Adrenal gland (tissue), 9 donors: ENCODE measurements at regions not wholly inside any gene's neighbourhood (a gene's known extent, or its start where the extent isn't known, plus 50 kb on each side); places are given as distances from the start of the nearest gene placed in this dataset.

Experiments
- DNase-seq, 7 donors: peaks; one replicate each; pipeline ENCODE4 v3.0.0-alpha.2; 2019 to 2020
- H3K27ac ChIP-seq, 5 donors: fragments of 200-600 bp; sonication (generic) in 4 of 5; 1 replicate in 3 of 5; 2 replicates in 2 of 5; pipeline versions ENCODE4 v1.5.1 to v1.8.0; 2016 to 2020; ENCODE audit warnings: mild to moderate bottlenecking in 1 of 5
- H3K27me3 ChIP-seq: fragments of 200-600 bp; 2 replicates; pipeline ENCODE4 v1.8.0; 2021
- H3K36me3 ChIP-seq, 2 donors: fragments of 200-600 bp; replicated peaks in 1 of 2; 1 replicate in 1 of 2; 2 replicates in 1 of 2; pipeline versions ENCODE4 v1.5.1 to v1.8.0; 2018 to 2022
- H3K4me1 ChIP-seq, 2 donors: fragments of 200-600 bp; replicated peaks in 1 of 2; 1 replicate in 1 of 2; 2 replicates in 1 of 2; pipeline versions ENCODE4 v1.5.1 to v1.8.0; 2018 to 2021
- H3K4me3 ChIP-seq, 4 donors: fragments of 200-600 bp; sonication (generic) in 3 of 4; one replicate each; pipeline ENCODE4 v1.5.1; 2016 to 2018
- H3K9me3 ChIP-seq, 3 donors: fragments of 200-600 bp; sonication (generic) in 1 of 3; replicated peaks in 1 of 3; 1 replicate in 2 of 3; 2 replicates in 1 of 3; pipeline versions ENCODE4 v1.5.1 to v1.8.0; 2016 to 2021
- CTCF ChIP-seq, 6 experiments: fragments of 450-650 bp in 4 of 6; fragments of 200-600 bp in 2 of 6; sonication (generic) in 1 of 6; IDR thresholded peaks; 1 replicate in 5 of 6; 2 replicates in 1 of 6; pipeline versions ENCODE4 v1.5.1 to v1.8.0; 2016 to 2021; ENCODE audit warnings: antibody characterized with exemption in 6 of 6, mild to moderate bottlenecking in 2 of 6, moderate library complexity in 1 of 6
- POLR2A ChIP-seq, 2 donors: fragments of 450-650 bp; IDR thresholded peaks; one replicate each; pipeline ENCODE4 v1.6.1; 2017; ENCODE audit warnings: antibody characterized with exemption in 2 of 2, mild to moderate bottlenecking in 2 of 2, moderate library complexity in 1 of 2
- WGBS, 4 donors: extraction: QIAGEN DNeasy Blood & Tissue Kit in 2 of 4; methylation state at CpG; one replicate each; pipeline versions ENCODE4 v1.1.5 to v1.1.7; 2013 to 2017; 5-methylcytosine and 5-hydroxymethylcytosine counted together
- intact Hi-C, 2 donors: fragments of 100-400 bp; cut with DNase I; formaldehyde crosslinking; loops; one replicate each; pipeline versions ENCODE4 v1.14.1 to v1.15.0; 2022 to 2023
- donor health status: healthy with polysubstance abuse.
- donor health status: Bipolar disorder and iron deficiency.
- donor health status: DM: yes; HTN: yes; CAD: no.
- donor health status: DM: no; HTN: no; CAD: no.
- donor health status: DM: no; HTN: no; CAD: no.

- Histone ChIP-seq H3K27ac (no peak overlapping the region), H3K4me3 (no peak overlapping the region), H3K27me3 (no peaks in the 10 kb centered on the region), H3K36me3 (no peaks in the 10 kb centered on the region), H3K4me1 (peaks cover 0 to under 1% of the 10 kb centered on the region in 2 donors), H3K9me3 (no peaks in the 10 kb centered on the region)
- TF ChIP-seq CTCF (IDR thresholded peaks at IDR 0.05): no peak
- TF ChIP-seq POLR2A (IDR thresholded peaks at IDR 0.05): no peak
- DNase-seq: no peak
- intact Hi-C loops: no loop called here
Measured at GRCh38 chr4:15370296-15370695, 57.5 kb upstream of the C1QTNF7 start.

GRCh38 chr4:15373363-15373762 lies 54.5 kb upstream of the C1QTNF7 start:
- H3K27ac ChIP-seq: no peak overlapping the region
- H3K27me3 ChIP-seq: no peaks in the 10 kb centered on the region
- intact Hi-C loops: no loop called here
- peaks cover 0 to 9% of the 10 kb centered on the region in 2 donors for H3K4me1 ChIP-seq
- no peaks in the 10 kb centered on the region for H3K36me3 ChIP-seq
- TF ChIP-seq CTCF (IDR thresholded peaks at IDR 0.05) (no peak), POLR2A (IDR thresholded peaks at IDR 0.05) (no peak)
- DNase-seq: no peak
- no peak overlapping the region for H3K4me3 ChIP-seq
- no peaks in the 10 kb centered on the region for H3K9me3 ChIP-seq
- WGBS, 4 donors: 84 to 92% (median 87%) methylated on average over 3 of the region's 3 CpGs

- intact Hi-C loops: no loop called here
- Histone ChIP-seq H3K9me3 (no peaks in the 10 kb centered on the region), H3K27ac (peak overlapping the region in 2 of 5 donors; percentile 39 to 58), H3K27me3 (no peaks in the 10 kb centered on the region), H3K36me3 (no peaks in the 10 kb centered on the region), H3K4me3 (peak overlapping the region in 1 of 4 donors; percentile 19), H3K4me1 (peaks cover 0 to 9% of the 10 kb centered on the region in 2 donors)
- 67 to 81% (median 72%) methylated on average over 8 of the region's 8 CpGs for WGBS, 4 donors
- DNase-seq: no peak
- no peak for TF ChIP-seq POLR2A (IDR thresholded peaks at IDR 0.05)
- no peak for TF ChIP-seq CTCF (IDR thresholded peaks at IDR 0.05)
Measured at GRCh38 chr4:15374656-15375055, 53.2 kb upstream of the C1QTNF7 start.

- intact Hi-C loops: no loop called here
- WGBS, 4 donors: 59 to 66% (median 60%) methylated on average over 3 of the region's 3 CpGs
- DNase-seq: no peak
- H3K27me3 ChIP-seq: no peaks in the 10 kb centered on the region
- no peaks in the 10 kb centered on the region for H3K36me3 ChIP-seq
- peak overlapping the region in 2 of 5 donors; percentile 22 to 58 for H3K27ac ChIP-seq
- H3K4me1 ChIP-seq: peaks cover 0 to 9% of the 10 kb centered on the region in 2 donors
- peak overlapping the region in 1 of 4 donors; percentile 8 for H3K4me3 ChIP-seq
- no peak for TF ChIP-seq CTCF (IDR thresholded peaks at IDR 0.05)
- no peak for TF ChIP-seq POLR2A (IDR thresholded peaks at IDR 0.05)
- H3K9me3 ChIP-seq: no peaks in the 10 kb centered on the region
Measured at GRCh38 chr4:15375667-15376066, 52.2 kb upstream of the C1QTNF7 start.
